ENCODE measurements at regions not wholly inside any gene's neighbourhood (a gene's known extent, or its start where the extent isn't known, plus 50 kb on each side); places are given as distances from the start of the nearest gene placed in this dataset.

DNA sequence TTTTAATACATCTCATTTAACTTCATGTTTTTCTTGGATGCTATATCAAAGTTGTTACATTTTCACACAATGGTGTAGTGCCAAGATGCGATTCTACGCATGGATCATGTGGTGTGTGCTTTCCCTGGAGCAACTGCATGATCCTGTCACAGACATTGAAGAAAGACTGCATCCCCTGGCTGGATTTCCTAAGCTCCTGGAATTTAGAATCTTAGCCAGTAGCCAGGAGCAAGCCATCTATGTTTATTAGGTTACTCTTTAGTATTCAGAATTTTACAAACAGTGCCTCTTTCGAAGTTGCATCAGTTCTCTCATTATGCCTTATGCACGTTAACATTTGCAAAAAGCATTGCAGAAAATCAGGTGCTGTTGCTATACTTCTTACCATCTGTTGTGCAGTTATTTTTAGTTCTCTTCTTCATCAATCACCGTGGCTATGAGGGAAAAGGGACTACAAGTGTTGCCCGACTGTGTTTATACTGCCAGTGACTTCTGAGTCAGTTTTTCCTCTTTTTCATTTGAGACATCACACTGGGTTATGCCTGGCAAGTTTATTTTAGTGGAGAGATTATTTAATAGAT, 584.2 kb downstream of the BCKDHB start:
- no peak for DNase-seq (ENCODE audit: low spot score)
- TF ChIP-seq, protein P1, sequence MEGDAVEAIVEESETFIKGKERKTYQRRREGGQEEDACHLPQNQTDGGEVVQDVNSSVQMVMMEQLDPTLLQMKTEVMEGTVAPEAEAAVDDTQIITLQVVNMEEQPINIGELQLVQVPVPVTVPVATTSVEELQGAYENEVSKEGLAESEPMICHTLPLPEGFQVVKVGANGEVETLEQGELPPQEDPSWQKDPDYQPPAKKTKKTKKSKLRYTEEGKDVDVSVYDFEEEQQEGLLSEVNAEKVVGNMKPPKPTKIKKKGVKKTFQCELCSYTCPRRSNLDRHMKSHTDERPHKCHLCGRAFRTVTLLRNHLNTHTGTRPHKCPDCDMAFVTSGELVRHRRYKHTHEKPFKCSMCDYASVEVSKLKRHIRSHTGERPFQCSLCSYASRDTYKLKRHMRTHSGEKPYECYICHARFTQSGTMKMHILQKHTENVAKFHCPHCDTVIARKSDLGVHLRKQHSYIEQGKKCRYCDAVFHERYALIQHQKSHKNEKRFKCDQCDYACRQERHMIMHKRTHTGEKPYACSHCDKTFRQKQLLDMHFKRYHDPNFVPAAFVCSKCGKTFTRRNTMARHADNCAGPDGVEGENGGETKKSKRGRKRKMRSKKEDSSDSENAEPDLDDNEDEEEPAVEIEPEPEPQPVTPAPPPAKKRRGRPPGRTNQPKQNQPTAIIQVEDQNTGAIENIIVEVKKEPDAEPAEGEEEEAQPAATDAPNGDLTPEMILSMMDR (IDR thresholded peaks at IDR 0.05; ENCODE audit: extremely low read depth, missing control alignments): no peak

DNA sequence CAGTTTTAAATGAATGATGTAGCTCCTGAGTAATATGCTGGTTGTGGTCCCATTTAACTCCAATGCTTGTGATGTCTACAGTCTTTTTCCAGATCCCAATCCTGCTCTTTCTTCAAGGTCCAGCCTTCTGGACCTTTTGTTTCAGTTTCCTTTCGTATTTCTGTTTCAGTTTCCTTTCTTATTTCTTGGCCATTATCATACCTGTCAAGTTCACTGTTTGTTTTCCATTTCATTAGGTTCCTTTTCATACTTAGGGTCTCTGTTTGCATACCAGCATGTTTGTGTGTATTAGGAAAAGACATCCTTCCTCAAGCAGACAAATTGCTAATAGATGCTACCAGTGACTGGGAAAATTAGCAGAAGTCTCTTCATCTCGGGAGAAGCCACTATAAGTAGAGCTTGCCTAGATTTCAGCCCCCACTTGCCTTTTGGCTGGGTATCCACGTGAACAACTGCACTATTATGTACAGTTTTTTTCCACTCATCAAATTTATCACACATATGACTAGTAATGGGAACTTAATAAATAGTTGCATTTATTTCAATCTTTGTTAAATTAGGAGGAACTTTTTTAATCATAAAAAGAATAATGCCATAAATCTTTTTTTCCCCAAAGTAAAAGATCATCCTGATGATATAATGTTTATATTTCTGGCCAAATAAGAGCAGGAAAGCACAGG, 583.4 kb downstream of the BCKDHB start:
- no peak for DNase-seq (ENCODE audit: low spot score)
- TF ChIP-seq, protein P1 (IDR thresholded peaks at IDR 0.05; ENCODE audit: extremely low read depth, missing control alignments): no peak

DNA sequence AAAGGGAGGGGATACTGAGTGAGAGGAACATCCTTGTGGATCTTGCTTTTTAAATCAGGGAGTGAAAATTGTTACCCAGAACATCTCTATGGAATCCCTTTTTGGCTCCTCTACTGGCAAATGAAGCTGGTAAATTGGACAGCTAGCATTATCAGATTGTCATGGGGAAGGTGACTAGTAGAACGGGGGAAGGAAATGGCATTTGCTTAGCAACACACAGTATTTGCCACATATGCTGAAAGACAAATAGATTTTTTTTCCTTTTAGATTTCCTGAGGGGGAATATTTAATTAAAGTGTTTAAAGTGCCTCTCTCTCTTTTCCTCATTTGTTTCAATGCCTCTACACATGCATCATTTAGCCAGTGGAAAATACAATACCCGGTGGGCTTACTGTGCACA, 573.5 kb downstream of the BCKDHB start:
- no peak for DNase-seq (ENCODE audit: low spot score)
- TF ChIP-seq, protein P1 (IDR thresholded peaks at IDR 0.05; ENCODE audit: extremely low read depth, missing control alignments): no peak

DNA sequence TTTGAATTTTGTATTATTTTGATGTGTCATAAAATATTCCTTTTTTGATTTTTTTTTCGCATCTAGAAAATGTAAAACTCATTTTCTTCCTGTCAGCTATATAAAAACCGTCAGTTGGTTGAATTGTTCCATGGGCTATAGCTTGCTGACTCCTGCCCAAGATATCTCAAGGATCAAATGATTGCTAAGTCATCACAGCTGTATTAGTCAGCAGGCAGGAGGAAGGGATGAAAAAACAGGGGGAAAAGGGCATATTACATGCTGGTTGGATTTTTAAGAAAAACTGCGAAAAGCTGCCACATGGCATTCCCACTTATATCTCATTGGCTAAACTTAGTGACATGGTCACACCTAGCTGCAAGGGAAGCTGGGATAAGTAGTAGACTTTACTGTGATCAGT, 569.9 kb downstream of the BCKDHB start:
- DNase-seq (ENCODE audit: low spot score): no peak
- TF ChIP-seq, protein P1 (IDR thresholded peaks at IDR 0.05; ENCODE audit: extremely low read depth, missing control alignments): no peak

DNA sequence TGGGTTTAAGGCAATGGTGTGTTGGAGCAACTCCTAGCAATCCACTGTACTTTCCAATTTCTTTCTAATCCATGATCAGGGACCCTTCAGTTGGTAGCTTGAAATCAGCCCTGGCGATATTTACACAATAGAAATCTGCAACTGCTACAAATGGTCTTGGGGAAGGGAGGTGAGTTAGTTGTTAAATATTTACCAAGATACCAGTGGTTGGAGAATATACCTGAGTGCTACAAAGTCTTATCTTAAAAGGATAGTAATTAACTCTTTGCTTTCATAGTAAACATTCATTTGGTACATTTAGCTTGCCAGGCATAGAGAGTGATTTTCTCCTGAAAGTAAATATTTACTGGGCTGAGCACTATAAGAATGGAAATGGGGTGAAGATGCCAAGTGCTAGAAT, 568.2 kb downstream of the BCKDHB start:
- TF ChIP-seq, protein P1 (IDR thresholded peaks at IDR 0.05; ENCODE audit: extremely low read depth, missing control alignments): no peak
- no peak for DNase-seq (ENCODE audit: low spot score)

DNA sequence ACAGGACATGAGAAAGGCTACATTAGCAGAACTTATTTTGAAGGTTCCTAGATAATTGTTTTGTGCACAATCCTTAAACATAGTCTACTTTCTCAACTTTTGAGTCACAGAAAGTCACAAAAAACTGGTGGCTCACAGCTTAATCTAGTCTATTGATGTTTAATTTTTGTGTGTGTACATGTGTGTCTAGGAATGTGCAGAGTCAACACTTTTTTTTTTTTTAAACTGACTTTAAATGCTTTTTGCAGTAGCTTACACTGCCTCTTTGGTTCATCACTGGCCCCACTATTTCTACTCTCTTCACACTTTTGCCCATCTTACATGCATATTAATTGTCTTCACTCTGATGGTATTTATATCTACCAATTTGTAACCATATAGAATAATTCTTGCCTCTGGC, 566.9 kb downstream of the BCKDHB start:
- TF ChIP-seq, protein P1 (IDR thresholded peaks at IDR 0.05; ENCODE audit: extremely low read depth, missing control alignments): no peak
- DNase-seq (ENCODE audit: low spot score): no peak

DNA sequence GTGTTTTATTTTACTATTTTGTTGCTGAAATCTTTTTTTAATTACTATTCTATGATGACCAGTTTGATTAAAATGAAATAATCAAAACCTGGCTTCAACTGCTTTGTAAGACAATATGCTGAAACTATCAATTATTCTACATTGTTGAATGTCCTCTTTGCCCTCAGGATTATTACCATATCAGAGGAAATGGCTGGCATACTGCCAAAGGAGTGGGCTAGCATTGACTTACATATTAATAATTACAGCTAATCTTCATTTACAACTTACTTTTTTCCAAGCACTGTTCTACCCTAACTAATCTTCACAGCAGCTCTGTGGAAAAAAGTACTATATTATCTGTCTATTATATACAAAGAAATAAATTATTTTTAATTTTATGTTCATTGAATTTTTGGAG, 560.5 kb downstream of the BCKDHB start:
- DNase-seq (ENCODE audit: low spot score): no peak
- TF ChIP-seq, protein P1 (IDR thresholded peaks at IDR 0.05; ENCODE audit: extremely low read depth, missing control alignments): no peak

Measured in GM20000 (cell line).